Progenitor cell of endocrine pancreas (in vitro differentiated cells): ENCODE measurements at regions not wholly inside any gene's neighbourhood (a gene's known extent, or its start where the extent isn't known, plus 50 kb on each side); places are given as distances from the start of the nearest gene placed in this dataset.

Experiments
- DNase-seq: peaks from one replicate; pipeline ENCODE4 v3.0.0; 2021; ENCODE audit warnings: low spot score; ENCODE audit not compliant: unreplicated experiment
- H3K27ac Mint-ChIP-seq: 2 replicates; pipeline ENCODE4 v1.8.0; 2021; ENCODE audit warnings: mild to moderate bottlenecking, moderate library complexity, mixed read lengths
- H3K27me3 Mint-ChIP-seq: 2 replicates; pipeline ENCODE4 v1.8.0; 2021; ENCODE audit warnings: mixed read lengths
- H3K36me3 Mint-ChIP-seq: 2 replicates; pipeline ENCODE4 v1.8.0; 2022; ENCODE audit warnings: mixed read lengths; ENCODE audit not compliant: insufficient read depth
- H3K4me1 Mint-ChIP-seq: 2 replicates; pipeline ENCODE4 v1.8.0; 2021; ENCODE audit warnings: low read depth, mixed read lengths
- H3K4me3 Mint-ChIP-seq: 2 replicates; pipeline ENCODE4 v1.8.0; 2021; ENCODE audit warnings: low read depth, mild to moderate bottlenecking, moderate library complexity, mixed read lengths
- H3K9me3 Mint-ChIP-seq: 2 replicates; pipeline ENCODE4 v1.8.0; 2021; ENCODE audit warnings: low read depth, mixed read lengths
- CTCF ChIP-seq: fragments of 200-600 bp; sonication (generic); IDR thresholded peaks from one replicate; pipeline ENCODE4 v1.5.0; 2021; ENCODE audit warnings: antibody characterized with exemption, mild to moderate bottlenecking; ENCODE audit not compliant: unreplicated experiment

GRCh38 chr2:55999231-55999630 is 75.6 kb upstream of the EFEMP1 start:
- H3K4me3 Mint-ChIP-seq = no peak overlapping the region
- H3K27ac Mint-ChIP-seq = no peak overlapping the region
- no peak for DNase-seq
- H3K9me3 Mint-ChIP-seq = no peaks in the 10 kb centered on the region
- H3K27me3 Mint-ChIP-seq = no peaks in the 10 kb centered on the region
- no peaks in the 10 kb centered on the region for H3K36me3 Mint-ChIP-seq
- no peak for TF ChIP-seq CTCF
- H3K4me1 Mint-ChIP-seq = no peaks in the 10 kb centered on the region

- Mint-ChIP-seq H3K9me3 (peaks cover 3% of the 10 kb centered on the region), H3K4me1 (no peaks in the 10 kb centered on the region), H3K27ac (no peak overlapping the region), H3K36me3 (no peaks in the 10 kb centered on the region), H3K27me3 (no peaks in the 10 kb centered on the region), H3K4me3 (no peak overlapping the region)
- no peak for TF ChIP-seq CTCF
- no peak for DNase-seq
Observed at GRCh38 chr2:55999790-56000189, 76.2 kb upstream of the EFEMP1 start.

- TF ChIP-seq CTCF = no peak
- no peak overlapping the region for H3K4me3 Mint-ChIP-seq
Observed at GRCh38 chr2:56001947-56002346, 78.4 kb upstream of the EFEMP1 start.

GRCh38 chr2:56008661-56009431 is 85.3 kb upstream of the EFEMP1 start:
- H3K27ac Mint-ChIP-seq = no peak overlapping the region
- H3K9me3 Mint-ChIP-seq = peaks cover 7% of the 10 kb centered on the region
- DNase-seq = no peak
- H3K36me3 Mint-ChIP-seq = no peaks in the 10 kb centered on the region
- no peaks in the 10 kb centered on the region for H3K27me3 Mint-ChIP-seq
- no peak for TF ChIP-seq CTCF
- peaks cover 4% of the 10 kb centered on the region for H3K4me1 Mint-ChIP-seq
- no peak overlapping the region for H3K4me3 Mint-ChIP-seq

More at GRCh38 chr2:56001947-56002346, 78.4 kb upstream of the EFEMP1 start:
- no peak for DNase-seq
- Mint-ChIP-seq H3K27ac (no peak overlapping the region), H3K4me1 (no peaks in the 10 kb centered on the region), H3K9me3 (peaks cover 7% of the 10 kb centered on the region), H3K36me3 (no peaks in the 10 kb centered on the region), H3K27me3 (no peaks in the 10 kb centered on the region)

GRCh38 chr2:56009758-56010458 is 86.3 kb upstream of the EFEMP1 start:
- TF ChIP-seq CTCF = peak; percentile 74
- peaks cover 3% of the 10 kb centered on the region for H3K9me3 Mint-ChIP-seq
- no peak for DNase-seq

More at GRCh38 chr2:56009758-56010458, 86.3 kb upstream of the EFEMP1 start:
- no peaks in the 10 kb centered on the region for H3K36me3 Mint-ChIP-seq
- H3K4me3 Mint-ChIP-seq = no peak overlapping the region
- H3K27ac Mint-ChIP-seq = no peak overlapping the region
- no peaks in the 10 kb centered on the region for H3K27me3 Mint-ChIP-seq
- peaks cover 6% of the 10 kb centered on the region for H3K4me1 Mint-ChIP-seq
